ENCODE measurements at regions not wholly inside any gene's neighbourhood (a gene's known extent, or its start where the extent isn't known, plus 50 kb on each side); places are given as distances from the start of the nearest gene placed in this dataset.

GRCh38 chr18:60656553-60656952 is 284.0 kb upstream of the MC4R start:
- Mint-ChIP-seq H3K27ac (no peak overlapping the region), H3K4me1 (no peaks in the 10 kb centered on the region), H3K36me3 (ENCODE audit: low read depth) (no peaks in the 10 kb centered on the region), H3K4me3 (no peak overlapping the region), H3K9me3 (no peaks in the 10 kb centered on the region), H3K27me3 (no peaks in the 10 kb centered on the region)
- DNase-seq: no peak
- intact Hi-C loops (cut with micrococcal nuclease): no loop called here

DNA sequence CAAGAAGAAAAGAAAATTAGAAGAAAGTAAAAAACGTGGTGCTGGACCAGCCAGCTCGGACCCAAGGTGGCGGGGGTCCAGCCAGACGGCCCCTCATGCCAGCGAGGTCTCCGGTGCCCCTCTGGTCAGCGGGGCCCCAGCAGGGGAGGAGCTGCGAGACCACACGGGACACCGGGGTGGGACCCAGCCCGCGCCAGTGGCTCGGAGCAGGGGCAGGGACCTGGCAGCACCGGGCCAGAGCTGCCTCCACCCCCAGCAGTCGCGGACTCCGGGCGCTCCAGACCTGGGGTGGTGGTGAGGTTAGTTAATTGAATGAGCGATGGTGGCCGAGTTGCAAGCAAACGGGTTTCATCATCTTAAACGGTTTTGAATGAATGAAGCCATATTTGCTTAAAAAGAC is 289.9 kb upstream of the MC4R start:
- H3K4me3 Mint-ChIP-seq: no peak overlapping the region
- no peaks in the 10 kb centered on the region for H3K36me3 Mint-ChIP-seq (ENCODE audit: low read depth)
- H3K4me1 Mint-ChIP-seq: no peaks in the 10 kb centered on the region
- H3K27me3 Mint-ChIP-seq: no peaks in the 10 kb centered on the region
- DNase-seq: no peak
- intact Hi-C loops (cut with micrococcal nuclease): no loop called here
- no peaks in the 10 kb centered on the region for H3K9me3 Mint-ChIP-seq
- no peak overlapping the region for H3K27ac Mint-ChIP-seq

DNA sequence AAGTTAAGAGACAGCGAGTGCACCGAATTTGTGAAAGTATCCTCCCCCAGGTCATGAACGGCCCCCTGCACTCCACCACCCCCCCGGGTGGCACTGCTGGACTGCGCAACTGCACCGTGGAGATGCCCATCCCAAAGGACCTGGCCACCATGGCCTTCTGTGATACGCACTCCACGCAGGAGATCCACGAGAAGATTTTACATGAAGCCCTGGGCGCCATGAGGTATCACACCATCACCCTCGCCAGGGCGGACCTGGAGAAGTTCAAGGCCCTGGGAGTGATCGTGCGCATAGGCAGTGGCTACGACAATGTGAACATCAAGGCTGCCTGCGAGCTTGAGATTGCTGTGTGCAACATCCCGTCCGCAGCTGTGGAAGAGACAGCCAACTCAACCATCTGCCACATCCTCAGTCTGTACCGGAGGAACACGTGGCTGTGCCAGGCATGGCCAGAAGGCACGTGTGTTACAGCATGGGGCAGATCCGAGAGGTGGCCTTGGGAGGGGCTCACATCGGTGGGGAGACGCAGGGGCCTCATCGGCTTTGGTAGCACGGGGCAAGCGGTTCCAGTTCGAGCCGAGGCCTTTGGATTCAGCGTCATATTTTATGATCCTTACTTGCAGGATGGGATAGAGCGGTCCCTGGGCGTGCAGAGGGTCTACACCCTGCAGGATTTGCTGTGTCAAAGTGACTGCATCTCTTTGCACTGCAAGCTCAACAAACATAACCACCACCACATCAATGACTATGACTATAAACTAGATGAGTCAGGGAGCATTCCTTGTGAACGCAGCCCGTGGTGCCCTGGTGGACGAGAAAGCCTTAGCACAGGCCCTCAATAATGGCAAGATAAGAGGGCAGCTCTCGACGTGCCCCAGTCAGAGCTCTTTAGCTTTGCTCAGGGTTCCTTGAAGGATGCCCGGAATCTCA is 290.8 kb upstream of the MC4R start:
- DNase-seq: no peak
- Mint-ChIP-seq H3K9me3 (no peaks in the 10 kb centered on the region), H3K4me3 (no peak overlapping the region), H3K27me3 (no peaks in the 10 kb centered on the region), H3K36me3 (ENCODE audit: low read depth) (no peaks in the 10 kb centered on the region), H3K4me1 (no peaks in the 10 kb centered on the region), H3K27ac (no peak overlapping the region)
- intact Hi-C loops (cut with micrococcal nuclease): no loop called here

DNA sequence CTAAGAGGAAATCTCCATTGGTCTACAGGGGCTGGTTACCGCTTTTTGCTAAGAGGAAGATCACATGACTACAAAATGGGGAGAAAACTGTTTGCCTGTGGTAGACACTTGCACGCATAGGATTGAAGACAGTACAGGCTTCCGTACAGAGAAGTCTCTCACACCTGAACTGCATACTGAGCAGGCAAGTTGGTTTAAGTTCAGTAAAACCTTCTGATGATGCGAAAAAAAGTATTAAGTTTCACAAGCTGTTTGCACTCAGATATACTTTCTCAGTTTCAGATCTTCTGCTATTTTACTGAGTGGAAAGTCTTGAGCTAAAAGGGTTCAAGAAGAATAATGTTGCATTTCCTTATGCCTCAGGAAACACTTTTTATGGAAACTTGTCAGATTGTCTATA is 292.2 kb upstream of the MC4R start:
- H3K27ac Mint-ChIP-seq: no peak overlapping the region
- H3K9me3 Mint-ChIP-seq: no peaks in the 10 kb centered on the region
- no peak for DNase-seq
- no peaks in the 10 kb centered on the region for H3K36me3 Mint-ChIP-seq (ENCODE audit: low read depth)
- intact Hi-C loops (cut with micrococcal nuclease): no loop called here
- H3K4me1 Mint-ChIP-seq: no peaks in the 10 kb centered on the region
- no peak overlapping the region for H3K4me3 Mint-ChIP-seq
- no peaks in the 10 kb centered on the region for H3K27me3 Mint-ChIP-seq

- intact Hi-C loops (cut with micrococcal nuclease): no loop called here
- Mint-ChIP-seq H3K36me3 (ENCODE audit: low read depth) (no peaks in the 10 kb centered on the region), H3K4me3 (no peak overlapping the region), H3K27me3 (no peaks in the 10 kb centered on the region), H3K9me3 (no peaks in the 10 kb centered on the region), H3K27ac (no peak overlapping the region), H3K4me1 (no peaks in the 10 kb centered on the region)
- DNase-seq: no peak
Observed at GRCh38 chr18:60667016-60667415, 294.4 kb upstream of the MC4R start.

GRCh38 chr18:60668583-60668982 is 296.0 kb upstream of the MC4R start:
- H3K36me3 Mint-ChIP-seq (ENCODE audit: low read depth): no peaks in the 10 kb centered on the region
- no peaks in the 10 kb centered on the region for H3K4me1 Mint-ChIP-seq
- no peak for DNase-seq
- no peaks in the 10 kb centered on the region for H3K27me3 Mint-ChIP-seq
- H3K9me3 Mint-ChIP-seq: no peaks in the 10 kb centered on the region
- intact Hi-C loops (cut with micrococcal nuclease): no loop called here
- H3K27ac Mint-ChIP-seq: no peak overlapping the region
- H3K4me3 Mint-ChIP-seq: no peak overlapping the region

- no peak overlapping the region for H3K4me3 Mint-ChIP-seq
- no peaks in the 10 kb centered on the region for H3K9me3 Mint-ChIP-seq
- DNase-seq: no peak
- H3K4me1 Mint-ChIP-seq: no peaks in the 10 kb centered on the region
- H3K27ac Mint-ChIP-seq: no peak overlapping the region
- H3K36me3 Mint-ChIP-seq (ENCODE audit: low read depth): no peaks in the 10 kb centered on the region
- intact Hi-C loops (cut with micrococcal nuclease): no loop called here
- H3K27me3 Mint-ChIP-seq: no peaks in the 10 kb centered on the region
Observed at GRCh38 chr18:60669938-60670337, 297.4 kb upstream of the MC4R start.

DNA sequence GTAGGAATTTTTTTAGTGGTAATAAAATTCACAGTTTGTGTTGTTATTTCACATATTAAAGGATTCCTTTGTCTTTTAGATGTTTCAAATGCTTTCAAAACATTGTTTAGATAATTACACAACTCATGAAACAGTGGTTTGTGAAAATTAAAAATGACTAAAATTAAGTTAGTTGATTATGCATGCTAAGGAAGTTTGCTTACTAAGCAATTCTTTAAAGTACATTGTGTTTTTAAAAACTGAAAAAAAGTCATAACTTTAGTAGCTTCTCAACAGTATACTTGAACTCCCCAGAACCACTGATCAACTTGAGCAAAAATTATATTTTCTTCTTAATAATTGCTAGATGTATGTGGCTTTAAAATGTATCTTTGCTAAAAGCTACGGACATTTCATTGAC is 298.4 kb upstream of the MC4R start:
- Mint-ChIP-seq H3K9me3 (no peaks in the 10 kb centered on the region), H3K4me1 (no peaks in the 10 kb centered on the region), H3K4me3 (no peak overlapping the region), H3K27ac (no peak overlapping the region), H3K36me3 (ENCODE audit: low read depth) (no peaks in the 10 kb centered on the region), H3K27me3 (no peaks in the 10 kb centered on the region)
- intact Hi-C loops (cut with micrococcal nuclease): no loop called here
- DNase-seq: no peak

GRCh38 chr18:60675126-60675525 is 302.6 kb upstream of the MC4R start:
- H3K27me3 Mint-ChIP-seq: no peaks in the 10 kb centered on the region
- no peak for DNase-seq
- H3K9me3 Mint-ChIP-seq: no peaks in the 10 kb centered on the region
- no peaks in the 10 kb centered on the region for H3K4me1 Mint-ChIP-seq
- no peaks in the 10 kb centered on the region for H3K36me3 Mint-ChIP-seq (ENCODE audit: low read depth)
- intact Hi-C loops (cut with micrococcal nuclease): no loop called here
- H3K27ac Mint-ChIP-seq: no peak overlapping the region
- no peak overlapping the region for H3K4me3 Mint-ChIP-seq

- Mint-ChIP-seq H3K36me3 (ENCODE audit: low read depth) (no peaks in the 10 kb centered on the region), H3K4me3 (no peak overlapping the region), H3K27me3 (no peaks in the 10 kb centered on the region), H3K9me3 (no peaks in the 10 kb centered on the region), H3K4me1 (no peaks in the 10 kb centered on the region), H3K27ac (no peak overlapping the region)
- intact Hi-C loops (cut with micrococcal nuclease): no loop called here
- no peak for DNase-seq
Observed at GRCh38 chr18:60675801-60676200, 303.2 kb upstream of the MC4R start.

GRCh38 chr18:60676815-60677214 is 304.2 kb upstream of the MC4R start:
- intact Hi-C loops (cut with micrococcal nuclease): no loop called here
- Mint-ChIP-seq H3K27me3 (no peaks in the 10 kb centered on the region), H3K4me3 (no peak overlapping the region), H3K36me3 (ENCODE audit: low read depth) (no peaks in the 10 kb centered on the region), H3K9me3 (no peaks in the 10 kb centered on the region), H3K4me1 (no peaks in the 10 kb centered on the region), H3K27ac (no peak overlapping the region)
- DNase-seq: no peak

DNA sequence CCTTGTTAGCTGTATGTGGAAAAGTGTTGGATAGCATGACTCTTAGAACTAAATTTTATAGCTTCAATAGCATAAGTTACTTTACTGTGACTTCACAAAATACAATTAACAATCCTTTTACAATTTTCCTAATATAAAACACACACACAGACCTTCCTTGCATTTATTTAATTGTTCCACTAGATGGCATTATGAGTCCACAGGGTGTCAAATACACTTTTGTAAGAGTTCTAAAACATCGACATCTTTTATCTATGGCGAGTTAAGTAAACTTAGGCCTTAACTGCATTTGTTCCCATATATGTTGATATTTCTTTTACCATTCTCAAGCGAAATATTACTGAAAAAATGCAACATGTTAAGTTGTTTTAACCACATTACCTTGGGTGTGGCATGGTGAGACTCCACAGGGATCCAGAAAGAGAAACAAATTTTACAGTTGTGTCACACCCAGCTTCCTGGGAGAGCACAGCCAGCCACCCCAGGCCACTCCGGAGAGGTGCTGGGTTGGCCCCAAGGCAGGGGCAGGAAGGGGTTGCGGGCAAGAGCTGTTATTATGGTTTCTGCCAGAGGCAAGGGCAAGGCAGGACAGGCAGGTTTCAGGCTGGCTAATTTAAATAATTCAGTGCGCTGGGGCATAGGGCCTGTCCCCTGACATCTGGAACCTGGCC is 312.4 kb upstream of the MC4R start:
- intact Hi-C loops (cut with micrococcal nuclease): no loop called here
- Mint-ChIP-seq H3K4me3 (no peak overlapping the region), H3K36me3 (ENCODE audit: low read depth) (no peaks in the 10 kb centered on the region), H3K27me3 (no peaks in the 10 kb centered on the region), H3K27ac (no peak overlapping the region), H3K4me1 (no peaks in the 10 kb centered on the region), H3K9me3 (no peaks in the 10 kb centered on the region)
- DNase-seq: no peak

GRCh38 chr18:60686142-60686541 is 313.6 kb upstream of the MC4R start:
- Mint-ChIP-seq H3K9me3 (no peaks in the 10 kb centered on the region), H3K4me3 (no peak overlapping the region)

GRCh38 chr18:60691061-60691460 is 318.5 kb upstream of the MC4R start:
- Mint-ChIP-seq H3K27ac (no peak overlapping the region), H3K4me1 (no peaks in the 10 kb centered on the region), H3K4me3 (no peak overlapping the region), H3K27me3 (no peaks in the 10 kb centered on the region), H3K36me3 (ENCODE audit: low read depth) (no peaks in the 10 kb centered on the region), H3K9me3 (no peaks in the 10 kb centered on the region)
- intact Hi-C loops (cut with micrococcal nuclease): no loop called here
- no peak for DNase-seq

More at GRCh38 chr18:60686142-60686541, 313.6 kb upstream of the MC4R start:
- no peak for DNase-seq
- H3K36me3 Mint-ChIP-seq (ENCODE audit: low read depth): no peaks in the 10 kb centered on the region
- no peaks in the 10 kb centered on the region for H3K27me3 Mint-ChIP-seq
- H3K27ac Mint-ChIP-seq: no peak overlapping the region
- no peaks in the 10 kb centered on the region for H3K4me1 Mint-ChIP-seq
- intact Hi-C loops (cut with micrococcal nuclease): no loop called here
